ENCODE measurements at regions not wholly inside any gene's neighbourhood (a gene's known extent, or its start where the extent isn't known, plus 50 kb on each side); places are given as distances from the start of the nearest gene placed in this dataset.
"Not testable (repeated sequence)": the region's sequence is repeated elsewhere in the genome, so short reads cannot be mapped to it uniquely, and the experiment has no call there.

- no peak for FAIRE-seq
Measured at GRCh38 chr1:10867914-10868598, 71.6 kb upstream of the CASZ1 start.

GRCh38 chr1:10868599-10868965, 72.1 kb upstream of the CASZ1 start:
- no peak for FAIRE-seq

GRCh38 chr1:10869933-10870332, 73.5 kb upstream of the CASZ1 start:
- FAIRE-seq = no peak

GRCh38 chr1:10870493-10871096, 74.1 kb upstream of the CASZ1 start:
- FAIRE-seq = no peak

GRCh38 chr1:10873189-10873588, 76.7 kb upstream of the CASZ1 start:
- FAIRE-seq = no peak

GRCh38 chr1:10874351-10874750, 77.9 kb upstream of the CASZ1 start:
- FAIRE-seq = no peak

GRCh38 chr1:10877894-10878293, 81.4 kb upstream of the CASZ1 start:
- no peak for FAIRE-seq

GRCh38 chr1:10878469-10878868, 82.0 kb upstream of the CASZ1 start:
- no peak for FAIRE-seq

GRCh38 chr1:10880063-10880462, 83.6 kb upstream of the CASZ1 start:
- no peak for FAIRE-seq

GRCh38 chr1:10881046-10881445, 84.6 kb upstream of the CASZ1 start:
- FAIRE-seq = no peak

GRCh38 chr1:10882069-10882468, 85.6 kb upstream of the CASZ1 start:
- no peak for FAIRE-seq

- FAIRE-seq = not testable (repeated sequence)
Measured at GRCh38 chr1:10887032-10887431, 90.6 kb upstream of the CASZ1 start.

GRCh38 chr1:10888291-10888690, 91.8 kb upstream of the CASZ1 start:
- FAIRE-seq = no peak

- FAIRE-seq = no peak
Measured at GRCh38 chr1:10888791-10889649, 92.6 kb upstream of the CASZ1 start.

- no peak for FAIRE-seq
Measured at GRCh38 chr1:10889650-10890353, 93.4 kb upstream of the CASZ1 start.

GRCh38 chr1:10890491-10891071, 94.1 kb upstream of the CASZ1 start:
- FAIRE-seq = no peak

- no peak for FAIRE-seq
Measured at GRCh38 chr1:10891091-10891490, 94.6 kb upstream of the CASZ1 start.

- FAIRE-seq = no peak
Measured at GRCh38 chr1:10892138-10893065, 96.0 kb upstream of the CASZ1 start.

GRCh38 chr1:10895621-10896020, 99.2 kb upstream of the CASZ1 start:
- FAIRE-seq = no peak

- no peak for FAIRE-seq
Measured at GRCh38 chr1:10896673-10897072, 100.2 kb upstream of the CASZ1 start.

GRCh38 chr1:10897321-10897980, 101.0 kb upstream of the CASZ1 start:
- no peak for FAIRE-seq

Measured in islet of Langerhans (tissue), 1 donor.